8988T (cell line): ENCODE measurements at regions not wholly inside any gene's neighbourhood (a gene's known extent, or its start where the extent isn't known, plus 50 kb on each side); places are given as distances from the start of the nearest gene placed in this dataset.

ENCODE experiments used
- DNase-seq: peaks from one replicate; pipeline ENCODE4 v3.0.0; 2011

- no peak for DNase-seq
Observed at GRCh38 chr14:62168564-62169155, 406.4 kb downstream of the SNAPC1 start.

GRCh38 chr14:62179367-62180018 lies 417.3 kb downstream of the SNAPC1 start:
- DNase-seq = peak; percentile 12

GRCh38 chr14:62181591-62181990 lies 419.4 kb downstream of the SNAPC1 start:
- no peak for DNase-seq

- DNase-seq = no peak
Observed at GRCh38 chr14:62185078-62185477, 422.9 kb downstream of the SNAPC1 start.

- no peak for DNase-seq
Observed at GRCh38 chr14:62187265-62187664, 425.0 kb downstream of the SNAPC1 start.

- DNase-seq = no peak
Observed at GRCh38 chr14:62189698-62190097, 427.5 kb downstream of the SNAPC1 start.

GRCh38 chr14:62206456-62206855 lies 444.2 kb downstream of the SNAPC1 start:
- no peak for DNase-seq

GRCh38 chr14:62209287-62209899 lies 447.2 kb downstream of the SNAPC1 start:
- no peak for DNase-seq

GRCh38 chr14:62213516-62213915 lies 451.3 kb downstream of the SNAPC1 start:
- no peak for DNase-seq

GRCh38 chr14:62216121-62216520 lies 453.9 kb downstream of the SNAPC1 start:
- DNase-seq = no peak

GRCh38 chr14:62234849-62235248 lies 472.6 kb downstream of the SNAPC1 start:
- no peak for DNase-seq

- no peak for DNase-seq
Observed at GRCh38 chr14:62244221-62244620, 482.0 kb downstream of the SNAPC1 start.

GRCh38 chr14:62247266-62247665 lies 485.0 kb downstream of the SNAPC1 start:
- no peak for DNase-seq

GRCh38 chr14:62251237-62251636 lies 489.0 kb downstream of the SNAPC1 start:
- no peak for DNase-seq

GRCh38 chr14:62253171-62253570 lies 491.0 kb downstream of the SNAPC1 start:
- no peak for DNase-seq

GRCh38 chr14:62253911-62254310 lies 491.7 kb downstream of the SNAPC1 start:
- DNase-seq = no peak

GRCh38 chr14:62269204-62269603 lies 507.0 kb downstream of the SNAPC1 start:
- no peak for DNase-seq

- no peak for DNase-seq
Observed at GRCh38 chr14:62270236-62270635, 508.0 kb downstream of the SNAPC1 start.

- DNase-seq = no peak
Observed at GRCh38 chr14:62280366-62280765, 518.1 kb downstream of the SNAPC1 start.

- DNase-seq = no peak
Observed at GRCh38 chr14:62283837-62284236, 521.6 kb downstream of the SNAPC1 start.

- no peak for DNase-seq
Observed at GRCh38 chr14:62289471-62289870, 527.3 kb downstream of the SNAPC1 start.

- no peak for DNase-seq
Observed at GRCh38 chr14:62301080-62301479, 538.9 kb downstream of the SNAPC1 start.

- DNase-seq = no peak
Observed at GRCh38 chr14:62301911-62302310, 539.7 kb downstream of the SNAPC1 start.

- DNase-seq = no peak
Observed at GRCh38 chr14:62303437-62303836, 541.2 kb downstream of the SNAPC1 start.

- no peak for DNase-seq
Observed at GRCh38 chr14:62304257-62304656, 542.0 kb downstream of the SNAPC1 start.
